Liver (tissue), 8 donors: ENCODE measurements at regions not wholly inside any gene's neighbourhood (a gene's known extent, or its start where the extent isn't known, plus 50 kb on each side); places are given as distances from the start of the nearest gene placed in this dataset.
A peak's percentile ranks its signal among the peaks of the same experiment; 100 is the strongest.

Source experiments
- DNase-seq: peaks from one replicate; pipeline ENCODE4 v3.0.0-alpha.2; 2017; ENCODE audit warnings: low spot score
- H3K27ac ChIP-seq, 2 donors: one replicate each; pipeline ENCODE4 v1.7.0; 2013; ENCODE audit warnings: inconsistent platforms in 2 of 2, low read length in 2 of 2, control low read depth in 1 of 2, low read depth in 1 of 2, mild to moderate bottlenecking in 1 of 2
- H3K27me3 ChIP-seq, 4 donors: one replicate each; pipeline versions ENCODE4 v1.6.1 to v1.7.0; 2013; ENCODE audit warnings: low read length in 3 of 4, inconsistent platforms in 1 of 4, mild to moderate bottlenecking in 1 of 4, moderate library complexity in 1 of 4; ENCODE audit not compliant: control insufficient read depth in 4 of 4, insufficient read depth in 4 of 4
- H3K36me3 ChIP-seq, 4 donors: one replicate each; pipeline versions ENCODE4 v1.6.1 to v1.7.0; 2013; ENCODE audit warnings: low read length in 3 of 4, mild to moderate bottlenecking in 3 of 4, low read depth in 1 of 4, moderate library complexity in 1 of 4; ENCODE audit not compliant: control insufficient read depth in 4 of 4, insufficient read depth in 3 of 4
- H3K4me1 ChIP-seq, 4 donors: one replicate each; pipeline versions ENCODE4 v1.6.1 to v1.7.0; 2013; ENCODE audit warnings: low read length in 3 of 4, mild to moderate bottlenecking in 3 of 4, moderate library complexity in 1 of 4; ENCODE audit not compliant: control insufficient read depth in 4 of 4, insufficient read depth in 4 of 4
- H3K4me3 ChIP-seq, 3 donors: one replicate each; pipeline versions ENCODE4 v1.6.1 to v1.7.0; 2013; ENCODE audit warnings: low read length in 3 of 3, control low read depth in 1 of 3, low read depth in 1 of 3, mild to moderate bottlenecking in 1 of 3
- H3K9ac ChIP-seq, 2 donors: one replicate each; pipeline ENCODE4 v1.7.0; 2013; ENCODE audit warnings: low read length in 2 of 2, mild to moderate bottlenecking in 2 of 2, moderate library complexity in 2 of 2, control low read depth in 1 of 2, low read depth in 1 of 2
- H3K9me3 ChIP-seq, 4 donors: one replicate each; pipeline versions ENCODE4 v1.6.1 to v1.7.0; 2013; ENCODE audit warnings: low read length in 3 of 4; ENCODE audit not compliant: control insufficient read depth in 4 of 4
- EGR1 ChIP-seq, 2 donors: IDR thresholded peaks; 2 replicates each; pipeline ENCODE4 v1.6.1; 2016 to 2018; ENCODE audit warnings: antibody characterized with exemption in 2 of 2, low read depth in 2 of 2
- FOXA1 ChIP-seq: IDR thresholded peaks from 2 replicates; pipeline ENCODE4 v1.6.1; 2016; ENCODE audit warnings: antibody characterized with exemption
- FOXA2 ChIP-seq: IDR thresholded peaks from 2 replicates; pipeline ENCODE4 v1.6.1; 2016; ENCODE audit warnings: antibody characterized with exemption
- GABPA ChIP-seq, 2 donors: IDR thresholded peaks in 1 of 2; conservative IDR thresholded peaks in 1 of 2; 2 replicates each; pipeline ENCODE4 v1.6.1; 2016; ENCODE audit warnings: antibody characterized with exemption in 2 of 2, mild to moderate bottlenecking in 1 of 2, moderate library complexity in 1 of 2
- HNF4A ChIP-seq, 2 donors: conservative IDR thresholded peaks; 2 replicates each; pipeline ENCODE4 v1.6.1; 2016; ENCODE audit warnings: antibody characterized with exemption in 2 of 2, mild to moderate bottlenecking in 2 of 2
- HNF4G ChIP-seq: IDR thresholded peaks from 2 replicates; pipeline ENCODE4 v1.6.1; 2016; ENCODE audit warnings: antibody characterized with exemption
- JUND ChIP-seq, 2 donors: IDR thresholded peaks; 2 replicates each; pipeline ENCODE4 v1.6.1; 2016; ENCODE audit warnings: antibody characterized with exemption in 2 of 2
- NR2F2 ChIP-seq: IDR thresholded peaks from 2 replicates; pipeline ENCODE4 v1.6.1; 2016; ENCODE audit warnings: antibody characterized with exemption
- RAD21 ChIP-seq, 2 donors: IDR thresholded peaks; 2 replicates each; pipeline ENCODE4 v1.6.1; 2016; ENCODE audit warnings: antibody characterized with exemption in 2 of 2, mild to moderate bottlenecking in 2 of 2
- RXRA ChIP-seq, 2 donors: IDR thresholded peaks; 2 replicates each; pipeline ENCODE4 v1.6.1; 2017 to 2018; ENCODE audit warnings: antibody characterized with exemption in 2 of 2, mild to moderate bottlenecking in 1 of 2
- SP1 ChIP-seq: IDR thresholded peaks from 2 replicates; pipeline ENCODE4 v1.6.1; 2018; ENCODE audit warnings: antibody characterized with exemption, mild to moderate bottlenecking
- TAF1 ChIP-seq: conservative IDR thresholded peaks from 2 replicates; pipeline ENCODE4 v1.6.1; 2016; ENCODE audit warnings: antibody characterized with exemption, mild to moderate bottlenecking
- YY1 ChIP-seq: IDR thresholded peaks from 2 replicates; pipeline ENCODE4 v1.6.1; 2016; ENCODE audit warnings: antibody characterized with exemption, mild to moderate bottlenecking
- ZBTB33 ChIP-seq: IDR thresholded peaks from 2 replicates; pipeline ENCODE4 v1.6.1; 2016; ENCODE audit warnings: antibody characterized with exemption
- WGBS: extraction: QIAGEN DNeasy Blood & Tissue Kit; methylation state at CpG from one replicate; pipeline ENCODE4 v1.1.7; 2013; 5-methylcytosine and 5-hydroxymethylcytosine counted together
- TF ChIP-seq, protein P1 (sequence below): fragments of 150-350 bp; IDR thresholded peaks from 2 replicates; pipeline ENCODE4 v1.5.1; 2017; ENCODE audit warnings: improper control_type of control experiment, low read depth, low read length; ENCODE audit not compliant: missing input control
- TF ChIP-seq, protein P2 (sequence below): IDR thresholded peaks from 2 replicates; pipeline ENCODE4 v1.6.1; 2016; ENCODE audit warnings: antibody characterized with exemption
- TF ChIP-seq, protein P3 (sequence below): IDR thresholded peaks from 2 replicates; pipeline ENCODE4 v1.6.1; 2016; ENCODE audit warnings: antibody characterized with exemption
- TF ChIP-seq, protein P4 (sequence below): IDR thresholded peaks from 2 replicates; pipeline ENCODE4 v1.6.1; 2016; ENCODE audit warnings: antibody characterized with exemption, mild to moderate bottlenecking
- donor health status: healthy.
- donor health status: healthy.
- donor health status: healthy.
- donor health status: healthy.
- donor health status: healthy.

DNA sequence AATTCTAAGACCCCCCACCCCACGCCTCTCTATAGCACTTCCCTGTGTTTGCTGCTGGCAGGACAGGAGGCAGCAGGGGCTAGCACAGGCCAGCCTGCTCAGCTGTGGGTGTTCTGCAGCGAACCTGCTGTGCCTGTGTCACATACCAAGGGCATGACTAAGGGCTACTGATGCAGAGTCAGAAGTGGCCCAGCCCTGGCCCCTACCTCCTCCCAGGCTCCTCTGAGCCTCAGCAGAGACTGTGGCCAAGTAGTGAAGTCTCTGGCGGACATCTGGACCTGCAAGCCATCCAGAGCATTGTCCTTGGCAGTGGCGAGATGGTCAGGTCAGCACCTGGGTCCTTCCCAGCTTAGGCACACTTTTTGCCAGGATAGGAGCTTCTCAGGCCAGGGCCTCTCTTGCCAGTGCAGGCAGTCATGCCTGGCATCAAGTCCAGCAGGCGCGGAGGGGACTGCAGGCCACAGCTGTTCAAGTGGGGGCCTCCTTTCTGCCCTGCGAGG, 116.3 kb upstream of the RET start:
- DNase-seq = peak; percentile 30
- H3K9me3 ChIP-seq = no peaks in the 10 kb centered on the region
- no peaks in the 10 kb centered on the region for H3K4me1 ChIP-seq
- no peaks in the 10 kb centered on the region for H3K27me3 ChIP-seq
- WGBS = 91% methylated on average over 7 of the region's 7 CpGs
- no peak overlapping the region for H3K4me3 ChIP-seq
- H3K9ac ChIP-seq = no peak overlapping the region
- no peaks in the 10 kb centered on the region for H3K36me3 ChIP-seq
- no peak for TF ChIP-seq YY1
- TF ChIP-seq EGR1 (IDR thresholded peaks at IDR 0.05; ENCODE audit: low read depth in 2 of 2) = no peak
- TF ChIP-seq JUND (IDR thresholded peaks at IDR 0.05) = no peak
- TF ChIP-seq, protein P1, sequence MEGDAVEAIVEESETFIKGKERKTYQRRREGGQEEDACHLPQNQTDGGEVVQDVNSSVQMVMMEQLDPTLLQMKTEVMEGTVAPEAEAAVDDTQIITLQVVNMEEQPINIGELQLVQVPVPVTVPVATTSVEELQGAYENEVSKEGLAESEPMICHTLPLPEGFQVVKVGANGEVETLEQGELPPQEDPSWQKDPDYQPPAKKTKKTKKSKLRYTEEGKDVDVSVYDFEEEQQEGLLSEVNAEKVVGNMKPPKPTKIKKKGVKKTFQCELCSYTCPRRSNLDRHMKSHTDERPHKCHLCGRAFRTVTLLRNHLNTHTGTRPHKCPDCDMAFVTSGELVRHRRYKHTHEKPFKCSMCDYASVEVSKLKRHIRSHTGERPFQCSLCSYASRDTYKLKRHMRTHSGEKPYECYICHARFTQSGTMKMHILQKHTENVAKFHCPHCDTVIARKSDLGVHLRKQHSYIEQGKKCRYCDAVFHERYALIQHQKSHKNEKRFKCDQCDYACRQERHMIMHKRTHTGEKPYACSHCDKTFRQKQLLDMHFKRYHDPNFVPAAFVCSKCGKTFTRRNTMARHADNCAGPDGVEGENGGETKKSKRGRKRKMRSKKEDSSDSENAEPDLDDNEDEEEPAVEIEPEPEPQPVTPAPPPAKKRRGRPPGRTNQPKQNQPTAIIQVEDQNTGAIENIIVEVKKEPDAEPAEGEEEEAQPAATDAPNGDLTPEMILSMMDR = no peak
- TF ChIP-seq, protein P2, sequence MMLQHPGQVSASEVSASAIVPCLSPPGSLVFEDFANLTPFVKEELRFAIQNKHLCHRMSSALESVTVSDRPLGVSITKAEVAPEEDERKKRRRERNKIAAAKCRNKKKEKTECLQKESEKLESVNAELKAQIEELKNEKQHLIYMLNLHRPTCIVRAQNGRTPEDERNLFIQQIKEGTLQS = no peak
- TF ChIP-seq ZBTB33 = no peak
- no peak for TF ChIP-seq HNF4A (conservative IDR thresholded peaks at IDR 0.05)
- no peak for TF ChIP-seq SP1
- no peak overlapping the region for H3K27ac ChIP-seq

DNA sequence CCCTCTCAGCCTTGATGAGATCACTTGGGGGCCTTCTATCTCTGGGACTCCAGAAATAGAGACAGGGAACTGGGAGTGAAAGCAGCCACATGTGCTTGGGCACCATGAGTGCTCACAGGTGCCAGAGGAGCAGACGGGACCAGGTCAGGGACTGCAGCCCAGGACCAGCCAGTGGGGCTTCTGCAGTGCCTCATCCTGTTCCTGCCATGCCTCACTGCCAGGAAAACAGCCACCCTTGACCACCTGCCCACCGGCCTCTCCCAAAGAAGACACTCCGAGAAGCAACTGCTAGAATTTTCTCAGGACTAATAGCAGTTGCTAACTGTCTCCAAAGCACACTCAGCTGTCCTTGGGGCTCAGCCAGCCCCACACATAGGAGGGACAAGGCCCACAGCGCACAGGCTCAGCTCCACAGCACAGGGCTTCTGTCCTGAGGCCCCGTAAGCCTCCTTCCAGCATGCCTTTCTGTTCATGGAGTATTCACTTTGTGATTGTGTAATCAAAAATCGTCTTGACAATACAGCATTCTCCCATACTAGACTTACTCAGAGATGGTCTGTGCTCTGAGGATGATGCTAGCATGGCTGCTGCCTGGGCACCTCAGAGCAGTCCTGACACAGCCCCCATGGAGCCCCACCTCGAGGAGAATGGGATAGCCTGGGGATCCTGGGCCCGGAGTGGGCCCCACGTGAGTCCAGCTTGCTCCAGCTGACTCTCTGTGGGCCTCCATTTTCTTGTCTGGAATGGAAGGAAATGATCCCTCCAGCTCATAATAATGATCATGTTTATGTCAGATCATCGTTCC, 115.7 kb upstream of the RET start:
- Histone ChIP-seq H3K36me3 (no peaks in the 10 kb centered on the region), H3K4me3 (no peak overlapping the region), H3K4me1 (no peaks in the 10 kb centered on the region), H3K27me3 (no peaks in the 10 kb centered on the region), H3K9me3 (no peaks in the 10 kb centered on the region), H3K27ac (no peak overlapping the region), H3K9ac (no peak overlapping the region)
- DNase-seq = peak; percentile 28
- WGBS = 80% methylated on average over 10 of the region's 10 CpGs
- no peak for TF ChIP-seq SP1
- no peak for TF ChIP-seq JUND (IDR thresholded peaks at IDR 0.05)
- TF ChIP-seq GABPA (IDR thresholded peaks at IDR 0.05 in 1 of 2, conservative IDR thresholded peaks at IDR 0.05 in 1 of 2) = no peak
- TF ChIP-seq RAD21 (IDR thresholded peaks at IDR 0.05) = no peak
- TF ChIP-seq NR2F2 = no peak
- no peak for TF ChIP-seq FOXA1
- TF ChIP-seq YY1 = no peak
- no peak for TF ChIP-seq HNF4A (conservative IDR thresholded peaks at IDR 0.05)
- TF ChIP-seq EGR1 (IDR thresholded peaks at IDR 0.05; ENCODE audit: low read depth in 2 of 2) = no peak
- no peak for TF ChIP-seq TAF1
- TF ChIP-seq FOXA2 = no peak
- TF ChIP-seq RXRA (IDR thresholded peaks at IDR 0.05) = no peak
- no peak for TF ChIP-seq ZBTB33
- TF ChIP-seq, protein P3, sequence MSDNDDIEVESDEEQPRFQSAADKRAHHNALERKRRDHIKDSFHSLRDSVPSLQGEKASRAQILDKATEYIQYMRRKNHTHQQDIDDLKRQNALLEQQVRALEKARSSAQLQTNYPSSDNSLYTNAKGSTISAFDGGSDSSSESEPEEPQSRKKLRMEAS = no peak
- TF ChIP-seq, protein P4, sequence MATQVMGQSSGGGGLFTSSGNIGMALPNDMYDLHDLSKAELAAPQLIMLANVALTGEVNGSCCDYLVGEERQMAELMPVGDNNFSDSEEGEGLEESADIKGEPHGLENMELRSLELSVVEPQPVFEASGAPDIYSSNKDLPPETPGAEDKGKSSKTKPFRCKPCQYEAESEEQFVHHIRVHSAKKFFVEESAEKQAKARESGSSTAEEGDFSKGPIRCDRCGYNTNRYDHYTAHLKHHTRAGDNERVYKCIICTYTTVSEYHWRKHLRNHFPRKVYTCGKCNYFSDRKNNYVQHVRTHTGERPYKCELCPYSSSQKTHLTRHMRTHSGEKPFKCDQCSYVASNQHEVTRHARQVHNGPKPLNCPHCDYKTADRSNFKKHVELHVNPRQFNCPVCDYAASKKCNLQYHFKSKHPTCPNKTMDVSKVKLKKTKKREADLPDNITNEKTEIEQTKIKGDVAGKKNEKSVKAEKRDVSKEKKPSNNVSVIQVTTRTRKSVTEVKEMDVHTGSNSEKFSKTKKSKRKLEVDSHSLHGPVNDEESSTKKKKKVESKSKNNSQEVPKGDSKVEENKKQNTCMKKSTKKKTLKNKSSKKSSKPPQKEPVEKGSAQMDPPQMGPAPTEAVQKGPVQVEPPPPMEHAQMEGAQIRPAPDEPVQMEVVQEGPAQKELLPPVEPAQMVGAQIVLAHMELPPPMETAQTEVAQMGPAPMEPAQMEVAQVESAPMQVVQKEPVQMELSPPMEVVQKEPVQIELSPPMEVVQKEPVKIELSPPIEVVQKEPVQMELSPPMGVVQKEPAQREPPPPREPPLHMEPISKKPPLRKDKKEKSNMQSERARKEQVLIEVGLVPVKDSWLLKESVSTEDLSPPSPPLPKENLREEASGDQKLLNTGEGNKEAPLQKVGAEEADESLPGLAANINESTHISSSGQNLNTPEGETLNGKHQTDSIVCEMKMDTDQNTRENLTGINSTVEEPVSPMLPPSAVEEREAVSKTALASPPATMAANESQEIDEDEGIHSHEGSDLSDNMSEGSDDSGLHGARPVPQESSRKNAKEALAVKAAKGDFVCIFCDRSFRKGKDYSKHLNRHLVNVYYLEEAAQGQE = no peak
- no peak for TF ChIP-seq HNF4G
- TF ChIP-seq, protein P2 = no peak
